ENCODE measurements at regions not wholly inside any gene's neighbourhood (a gene's known extent, or its start where the extent isn't known, plus 50 kb on each side); places are given as distances from the start of the nearest gene placed in this dataset.

DNA sequence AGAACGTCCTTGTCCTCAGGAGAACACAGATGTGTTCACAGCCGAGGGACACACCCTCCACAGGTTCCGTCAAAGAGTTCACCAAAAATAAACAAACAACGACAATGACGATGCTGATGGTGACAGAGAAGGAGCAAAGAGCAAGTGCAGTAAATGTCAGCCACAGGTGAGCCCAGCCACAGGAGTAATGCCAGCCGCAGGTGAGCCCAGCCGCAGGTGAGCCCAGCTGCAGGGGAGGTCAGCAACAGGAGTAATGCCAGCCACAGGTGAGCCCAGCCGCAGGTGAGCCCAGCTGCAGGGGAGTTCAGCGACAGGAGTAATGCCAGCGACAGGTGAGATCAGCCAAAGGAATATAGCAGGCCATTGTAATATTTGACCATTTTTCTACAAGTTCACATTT, 315.2 kb downstream of the FOXL1 start:
- DNase-seq = no peak

DNA sequence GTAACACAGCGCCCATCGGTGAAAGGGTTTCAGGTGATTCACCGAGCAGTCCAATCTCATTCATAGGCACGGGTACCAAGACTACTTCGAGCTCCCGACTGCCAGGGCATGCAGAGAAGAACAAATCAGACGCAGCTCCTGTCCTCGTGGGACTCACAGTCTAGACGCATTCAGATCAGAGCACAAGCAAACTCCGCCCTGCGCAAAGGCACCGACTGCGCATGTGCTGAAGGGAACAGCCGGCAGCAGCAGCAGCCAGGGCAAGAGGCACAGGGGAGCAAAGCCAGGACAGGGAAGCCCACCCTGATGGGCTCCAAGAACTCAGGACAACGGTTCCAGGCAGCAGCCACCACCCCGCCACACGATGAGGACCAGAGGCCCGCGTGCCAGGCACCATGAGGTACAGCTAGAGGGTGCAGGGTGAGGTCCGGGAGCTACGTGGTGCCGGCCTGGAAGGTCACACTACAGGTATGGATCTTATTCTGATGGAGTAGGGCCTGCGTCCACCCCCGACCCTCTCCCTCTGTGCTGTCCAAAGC, 315.7 kb downstream of the FOXL1 start:
- DNase-seq = no peak

DNA sequence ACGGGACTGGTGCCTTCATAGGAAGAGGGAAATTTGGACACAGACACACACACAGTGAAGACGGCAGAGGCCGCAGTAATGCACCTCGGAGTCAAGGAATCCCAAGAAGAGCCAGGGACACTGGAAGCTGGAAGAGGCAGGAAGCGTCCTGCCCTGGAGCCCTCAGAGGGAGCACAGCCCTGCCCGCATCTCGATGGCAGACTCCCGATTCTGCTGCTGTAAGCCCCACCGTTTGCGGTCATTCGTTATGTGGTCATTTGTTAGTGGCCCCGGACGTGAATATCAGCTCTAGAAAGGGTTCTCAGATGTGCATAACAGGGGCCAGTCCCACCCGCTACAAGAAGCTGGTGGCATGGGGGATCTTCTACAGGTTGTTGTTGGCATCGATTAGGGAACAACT, 316.6 kb downstream of the FOXL1 start:
- DNase-seq = no peak

DNA sequence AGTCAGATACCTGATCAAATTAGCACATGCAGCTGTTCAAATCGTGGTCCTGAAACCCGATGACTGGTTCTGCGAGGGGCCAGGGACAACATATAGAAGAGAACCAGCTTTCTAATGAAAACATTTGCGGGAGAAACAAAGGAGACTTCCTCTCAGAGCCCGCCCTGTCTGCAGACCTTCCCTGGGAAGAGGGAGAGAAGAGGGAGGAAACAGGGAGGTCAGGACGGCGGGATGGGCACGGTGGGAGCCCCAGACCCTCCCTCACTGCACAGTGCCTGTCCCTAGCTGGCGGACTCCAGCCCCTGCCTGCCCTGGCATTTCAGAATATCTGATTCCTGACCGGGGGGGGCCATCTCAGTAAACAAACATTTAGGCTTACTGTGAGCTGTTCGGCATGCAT, 317.3 kb downstream of the FOXL1 start:
- DNase-seq = no peak

DNA sequence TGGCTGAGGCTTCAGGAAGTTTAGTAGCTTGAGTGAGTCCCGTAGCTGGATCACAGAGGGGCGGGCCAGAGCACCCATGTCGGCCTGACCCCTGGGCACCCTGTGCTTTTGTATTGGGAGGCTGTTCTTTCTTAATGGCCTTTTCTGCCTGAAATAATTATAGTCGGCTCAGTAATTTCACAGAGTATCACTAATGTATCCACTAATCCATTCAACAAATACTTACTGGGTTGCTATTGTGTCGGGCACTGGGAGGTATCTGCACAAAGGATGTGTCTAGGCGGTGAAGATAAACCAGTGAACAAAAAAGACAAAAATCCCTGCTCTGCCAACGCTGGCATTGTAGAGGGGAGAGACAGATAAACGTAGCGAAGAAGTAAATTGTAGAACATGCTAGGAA, 318.6 kb downstream of the FOXL1 start:
- DNase-seq = no peak

DNA sequence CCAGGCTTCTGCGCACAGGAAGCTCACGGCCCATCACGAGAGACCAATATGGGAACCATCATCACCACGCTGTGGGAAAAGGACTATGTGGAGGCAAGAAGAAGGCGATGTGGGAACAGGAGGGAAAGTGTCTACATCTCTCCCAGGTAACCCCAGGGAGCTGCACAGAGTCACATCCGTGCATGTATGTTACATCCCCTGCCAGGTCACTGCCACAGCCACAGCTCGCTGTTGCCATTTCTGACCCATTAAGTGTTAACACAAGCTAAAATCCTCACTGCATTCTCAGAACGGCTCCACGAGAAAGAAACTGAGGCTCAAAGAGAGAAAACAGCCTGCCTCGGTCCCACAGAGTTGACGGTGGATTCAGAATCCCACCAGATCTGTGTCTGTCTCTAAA, 319.1 kb downstream of the FOXL1 start:
- no peak for DNase-seq

DNA sequence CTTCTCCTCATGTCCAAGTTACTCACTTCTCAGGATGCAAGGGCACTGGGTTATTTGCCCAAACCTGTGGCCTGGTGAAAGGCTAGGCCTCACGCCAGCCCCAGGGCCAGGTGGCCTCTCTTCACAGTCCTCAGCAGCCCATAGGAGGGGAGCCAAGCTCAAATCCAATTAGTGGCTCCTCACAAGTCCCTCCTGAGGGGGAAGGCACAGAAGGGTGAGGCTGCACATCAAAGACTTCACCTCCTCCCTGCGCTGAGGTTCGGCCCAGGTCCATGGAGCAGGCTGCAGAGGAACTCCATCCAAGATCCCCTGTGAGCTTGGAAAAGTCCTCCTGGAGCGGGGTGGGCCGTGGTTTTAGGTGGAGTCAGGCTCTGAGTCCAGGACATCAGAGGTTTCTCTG, 320.0 kb downstream of the FOXL1 start:
- DNase-seq = no peak

DNA sequence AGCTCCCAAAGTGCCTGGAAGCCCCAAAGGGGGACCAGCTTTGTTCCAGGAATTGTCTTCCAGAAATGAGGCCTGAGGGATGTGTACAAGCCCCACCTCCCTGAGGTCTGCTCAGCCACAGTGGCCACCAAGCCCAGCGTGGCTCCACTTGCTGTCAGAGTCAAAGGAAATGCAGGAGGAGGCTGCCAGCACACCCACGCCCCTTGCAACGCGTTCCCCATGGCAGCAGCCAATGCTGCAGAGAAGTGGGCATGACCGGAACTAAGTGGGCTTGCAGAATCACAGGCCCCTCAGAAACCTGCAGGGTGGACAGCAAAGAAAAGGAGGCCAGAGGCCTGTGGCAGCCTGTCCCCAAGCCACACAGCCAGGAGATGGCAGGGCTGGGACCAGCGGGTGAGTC, 320.8 kb downstream of the FOXL1 start:
- DNase-seq = no peak

DNA sequence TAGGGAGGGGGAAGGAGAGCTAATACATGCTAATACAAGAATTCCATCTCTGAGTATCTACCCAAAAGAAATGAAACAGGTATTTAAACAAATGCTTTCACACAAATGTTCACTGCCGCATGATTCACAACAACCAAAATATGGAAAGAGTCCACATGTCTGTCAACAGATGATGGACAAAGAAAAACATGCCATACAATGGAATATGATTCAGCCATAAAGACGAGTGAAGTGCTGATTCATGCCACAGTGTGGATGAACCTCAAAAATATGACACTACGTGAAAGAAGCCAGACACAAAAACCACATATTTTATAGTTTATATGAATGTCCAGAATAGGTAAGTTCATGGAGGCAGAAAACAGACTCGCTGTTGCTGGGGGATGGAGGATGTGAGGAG, 321.4 kb downstream of the FOXL1 start:
- DNase-seq = no peak

DNA sequence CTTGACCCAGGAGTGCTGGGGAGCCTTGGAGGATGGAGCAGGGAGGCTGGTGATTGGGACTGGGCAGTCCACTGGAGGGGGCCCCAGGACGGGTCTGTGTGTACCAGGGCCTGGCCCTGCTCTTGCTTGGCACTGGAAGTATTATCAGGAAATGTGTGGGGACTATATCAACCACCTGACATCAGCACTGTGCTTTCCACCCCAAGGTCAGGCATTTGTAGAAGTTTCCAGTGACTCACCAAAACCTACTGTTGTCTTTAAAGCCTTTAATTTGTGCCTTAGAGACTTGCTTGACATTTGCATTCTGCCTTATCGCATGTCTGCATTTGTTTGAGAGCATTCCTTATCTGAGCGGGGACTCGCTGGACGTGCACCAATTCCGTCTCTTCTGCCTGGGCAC, 323.1 kb downstream of the FOXL1 start:
- DNase-seq = no peak

DNA sequence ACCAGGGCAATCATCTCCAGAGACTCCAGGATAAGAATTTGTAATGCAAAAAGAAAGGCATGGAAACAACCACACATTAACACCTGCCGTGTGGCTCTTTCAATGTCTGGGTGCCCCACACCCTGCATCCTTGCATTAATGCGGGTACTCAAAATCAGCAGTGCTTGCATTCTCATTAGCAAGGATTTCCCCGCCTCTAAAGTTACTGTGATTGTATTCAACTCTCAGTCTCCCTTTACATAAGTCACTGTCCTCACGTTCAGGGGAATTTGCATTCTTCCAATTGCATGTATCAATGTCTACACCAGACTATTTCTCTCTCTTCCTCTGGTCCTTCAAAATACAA, 324.3 kb downstream of the FOXL1 start:
- DNase-seq = no peak

DNA sequence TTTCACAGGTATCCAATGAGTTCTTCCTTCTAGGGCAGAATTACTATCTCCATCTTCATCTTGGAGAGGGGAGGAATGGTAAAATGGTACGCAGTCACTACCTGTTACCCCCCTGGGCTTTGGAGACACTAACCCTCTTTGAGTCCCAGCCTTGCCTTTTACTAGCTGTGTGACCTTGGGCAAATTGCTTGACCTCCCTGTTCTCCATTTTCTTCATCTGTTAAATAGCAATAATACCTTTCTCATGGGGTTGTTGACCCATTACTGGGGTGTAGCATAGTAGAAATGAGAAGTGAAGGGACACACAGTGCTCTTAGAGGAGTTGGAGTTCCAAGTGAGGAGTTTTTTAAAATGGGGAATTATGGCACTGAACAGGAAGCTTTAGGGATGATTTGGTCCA, 324.7 kb downstream of the FOXL1 start:
- DNase-seq = no peak

DNA sequence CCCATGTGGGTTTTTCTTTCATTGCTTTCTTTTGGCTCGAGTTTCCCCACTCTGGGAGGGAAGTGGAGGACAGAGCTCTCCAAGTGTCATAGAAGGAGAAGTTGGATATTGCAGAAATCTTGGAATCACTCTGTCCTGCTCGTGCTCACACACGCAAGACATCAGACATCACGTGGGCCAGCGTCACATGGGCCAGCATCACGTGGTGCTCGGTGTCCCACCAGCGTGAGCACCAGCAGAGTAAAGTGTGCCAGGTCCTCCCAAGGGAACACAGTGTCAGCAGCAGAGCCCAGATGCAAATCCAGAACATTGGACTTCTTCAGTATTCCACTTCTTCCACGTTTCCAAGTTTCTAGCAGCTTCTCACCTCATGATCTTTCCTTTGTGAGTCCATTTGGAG, 327.0 kb downstream of the FOXL1 start:
- no peak for DNase-seq

DNA sequence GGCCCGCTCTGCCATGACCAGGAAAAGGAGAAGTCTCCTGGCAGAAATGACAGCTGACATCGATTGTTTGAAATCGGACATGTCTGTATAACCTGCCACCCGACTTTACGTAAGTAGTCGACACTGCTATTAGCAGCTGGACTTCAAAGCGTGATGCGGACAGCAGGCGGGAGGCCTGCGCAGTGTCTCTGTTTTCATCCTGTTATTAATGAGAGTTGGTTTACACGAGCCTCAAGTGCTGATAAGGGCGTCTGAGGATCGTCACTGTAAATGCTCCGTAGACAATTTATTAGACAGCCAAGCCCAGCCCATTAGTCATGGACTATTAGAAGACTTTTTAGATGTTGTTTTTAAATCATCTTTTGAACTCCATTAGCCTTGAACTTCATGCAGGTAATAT, 328.3 kb downstream of the FOXL1 start:
- no peak for DNase-seq

DNA sequence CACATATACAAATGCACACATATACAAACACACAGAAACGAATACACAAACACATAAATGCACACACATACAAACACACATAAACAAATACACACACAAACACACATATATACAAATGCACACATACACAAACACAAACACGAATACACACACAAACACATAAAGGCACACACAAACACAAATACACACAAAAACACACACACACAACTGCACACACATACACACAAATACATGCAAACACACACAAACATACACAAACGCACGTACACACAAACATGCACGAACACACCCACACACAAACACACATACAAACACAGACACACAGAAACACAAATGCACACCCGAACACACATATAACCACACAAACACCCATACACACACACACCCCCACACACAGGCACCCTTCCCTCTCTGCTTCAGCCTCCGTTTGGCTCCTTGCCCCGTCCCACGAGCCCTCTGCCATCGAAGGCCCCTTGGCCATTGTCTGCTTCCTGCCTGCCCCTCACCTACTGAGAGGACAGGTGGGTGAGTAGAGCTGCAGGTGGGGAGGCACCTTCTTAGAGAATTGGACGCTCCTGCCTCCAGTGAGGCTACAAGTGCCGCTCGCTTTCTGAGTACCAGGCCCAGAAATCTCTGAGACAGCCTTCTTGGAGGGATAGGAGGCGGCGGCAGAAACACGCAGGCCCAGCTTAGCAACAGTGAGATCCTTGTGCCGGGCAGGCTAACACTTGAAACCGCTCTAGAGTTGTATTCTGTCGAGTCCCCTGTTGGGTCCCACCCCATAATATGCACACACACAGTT, 331.2 kb downstream of the FOXL1 start:
- DNase-seq = no peak

DNA sequence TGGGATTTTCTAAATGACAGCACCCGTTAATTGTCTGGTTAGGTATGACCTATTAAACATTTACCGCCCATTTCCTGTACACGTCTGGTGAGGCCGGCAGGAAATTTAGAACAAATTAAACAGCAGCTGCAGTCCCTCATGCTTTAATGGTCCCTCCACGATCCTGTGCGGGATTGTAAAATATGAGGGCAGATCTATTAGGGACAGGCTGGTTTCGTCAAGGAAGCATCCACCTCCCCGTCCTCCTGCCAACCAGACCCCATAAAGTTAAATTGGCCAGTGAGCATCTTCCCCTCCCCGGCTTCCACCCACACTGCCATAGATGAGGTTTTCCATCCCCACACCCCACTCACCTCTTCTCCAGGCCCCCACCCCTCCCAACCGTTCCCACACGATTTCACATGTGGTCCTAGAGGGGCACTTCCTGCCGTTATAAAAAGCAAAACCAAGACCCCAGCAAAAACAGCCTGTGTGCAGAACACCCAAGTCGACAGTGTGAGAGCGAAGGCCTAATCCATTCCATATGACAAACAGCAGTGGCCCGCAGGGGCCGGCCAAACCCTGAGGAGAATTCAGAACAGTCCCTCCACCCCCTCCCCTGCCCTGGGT, 331.9 kb downstream of the FOXL1 start:
- DNase-seq = no peak

DNA sequence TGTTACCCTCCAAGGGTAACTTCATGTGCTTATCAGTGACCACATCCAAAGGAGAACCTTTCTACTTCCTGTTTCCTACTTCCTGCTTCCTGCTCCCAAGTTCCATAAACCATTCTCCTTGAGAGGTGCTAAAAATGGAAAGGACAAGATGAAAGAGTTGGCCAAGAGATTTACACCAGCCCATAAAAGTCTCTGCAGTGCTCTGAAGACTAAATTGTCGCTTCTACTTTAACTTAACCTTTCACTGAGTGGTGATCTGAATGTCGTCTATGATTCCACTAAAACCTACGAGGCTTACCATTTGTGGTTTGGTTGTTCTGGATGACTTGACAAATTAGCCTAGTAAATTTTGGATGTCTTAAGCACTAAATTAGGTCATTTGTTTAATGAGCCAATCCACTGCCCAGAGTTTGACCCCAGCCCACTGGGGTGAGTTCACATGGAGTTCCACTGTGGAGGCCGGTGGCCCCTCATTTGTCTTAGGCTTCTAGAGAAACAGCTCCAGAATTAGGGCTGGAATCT, 333.1 kb downstream of the FOXL1 start:
- no peak for DNase-seq

DNA sequence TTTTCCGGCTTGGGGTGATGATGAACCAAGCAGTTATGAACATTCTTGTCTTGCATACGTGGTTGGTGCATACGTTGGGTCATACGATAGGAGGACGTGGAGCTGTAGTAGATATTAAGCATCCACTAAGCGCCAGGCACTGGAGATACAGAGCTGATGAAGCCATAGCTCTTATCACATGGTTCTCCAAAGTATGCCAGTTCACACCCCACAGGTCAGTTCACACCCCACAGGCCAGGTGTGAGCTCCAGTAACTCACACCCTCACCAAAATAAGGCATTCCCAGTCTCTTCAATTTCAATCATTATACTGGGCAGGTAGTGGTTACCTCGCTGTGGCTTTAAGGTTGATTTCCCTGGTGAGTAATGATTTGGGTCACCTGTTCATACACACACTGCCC, 335.5 kb downstream of the FOXL1 start:
- DNase-seq = no peak

DNA sequence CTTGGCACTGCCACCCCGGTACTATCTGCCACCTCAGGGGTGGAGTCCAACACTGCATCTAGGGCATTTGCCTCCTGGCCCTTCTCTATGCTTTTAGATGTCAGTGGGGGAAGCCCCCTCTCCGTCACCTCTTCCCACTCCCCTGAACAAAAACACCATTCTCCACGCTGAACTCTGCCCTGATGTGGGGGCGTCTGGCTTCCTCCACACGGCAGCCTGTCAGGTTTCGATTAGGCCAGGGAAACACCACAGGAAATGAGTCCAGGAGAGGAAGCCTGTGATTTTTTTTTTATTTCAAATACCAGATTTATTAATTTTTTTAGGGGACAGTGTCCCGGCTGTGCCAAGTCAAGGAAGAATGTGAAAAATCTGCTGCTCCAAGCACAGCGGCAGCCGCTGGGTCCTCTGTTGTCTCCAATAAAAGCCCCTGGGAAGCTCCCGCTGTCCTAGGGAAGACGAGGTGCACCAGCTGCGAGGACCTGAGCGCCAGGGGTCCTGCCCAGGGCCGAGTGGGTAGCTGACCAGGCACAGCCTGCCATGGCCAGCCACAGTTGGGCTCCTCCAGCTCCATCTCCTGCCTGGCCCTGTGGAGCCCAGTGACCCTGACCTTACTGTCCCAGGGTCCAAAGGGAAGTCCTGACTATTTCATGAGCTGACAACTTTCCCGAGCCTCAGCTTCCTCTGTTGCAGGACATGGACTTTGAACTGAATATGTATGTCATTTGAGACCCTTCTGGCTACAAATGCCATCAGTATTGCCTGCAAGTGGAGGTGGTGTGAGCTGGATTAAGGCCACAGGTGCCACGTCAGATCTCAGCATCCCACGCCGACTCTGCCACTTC, 336.7 kb downstream of the FOXL1 start:
- DNase-seq = no peak

DNA sequence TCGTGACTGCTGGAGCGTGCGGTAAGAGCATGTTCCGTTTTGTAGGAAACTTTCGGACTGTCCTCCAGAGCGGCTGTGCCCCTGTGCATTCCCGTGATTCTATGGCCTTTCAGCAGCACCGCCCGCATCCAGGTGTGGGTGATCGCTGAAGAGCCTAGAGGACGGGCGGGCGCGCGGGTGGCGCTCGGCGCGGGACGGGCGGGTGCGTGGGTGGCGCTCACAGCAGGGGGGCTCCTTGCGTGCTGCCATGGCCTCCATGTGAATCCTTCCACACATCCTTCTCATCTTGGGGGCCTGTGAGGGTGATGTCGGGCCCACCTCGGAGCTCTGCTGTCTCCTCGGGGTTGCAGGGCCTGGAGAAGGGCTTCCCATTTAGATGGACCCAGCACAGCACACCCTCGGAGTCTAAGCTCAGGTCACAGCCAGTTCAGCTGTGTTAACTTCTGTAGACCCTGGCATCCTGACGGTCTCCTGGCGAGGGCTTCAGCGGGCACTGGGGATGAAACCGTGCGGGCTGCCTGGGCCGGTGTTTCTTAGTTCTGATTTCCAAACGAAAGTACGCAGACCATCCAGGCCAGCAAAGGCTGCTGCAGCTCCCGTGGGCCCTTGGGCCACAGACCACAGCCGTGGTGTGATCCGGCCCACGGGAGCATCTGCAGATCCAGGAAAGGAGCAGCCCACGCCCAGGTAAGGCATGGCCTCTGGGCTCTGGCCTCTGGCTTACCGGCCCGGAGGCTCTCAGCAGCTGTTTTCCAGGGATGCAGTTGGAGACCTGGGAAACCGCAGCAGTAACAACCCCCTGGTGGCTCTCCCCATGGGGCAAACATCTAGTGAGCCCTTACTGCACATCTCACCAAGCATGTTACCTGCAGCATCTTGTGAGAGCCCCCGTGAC, 339.4 kb downstream of the FOXL1 start:
- DNase-seq = no peak

DNA sequence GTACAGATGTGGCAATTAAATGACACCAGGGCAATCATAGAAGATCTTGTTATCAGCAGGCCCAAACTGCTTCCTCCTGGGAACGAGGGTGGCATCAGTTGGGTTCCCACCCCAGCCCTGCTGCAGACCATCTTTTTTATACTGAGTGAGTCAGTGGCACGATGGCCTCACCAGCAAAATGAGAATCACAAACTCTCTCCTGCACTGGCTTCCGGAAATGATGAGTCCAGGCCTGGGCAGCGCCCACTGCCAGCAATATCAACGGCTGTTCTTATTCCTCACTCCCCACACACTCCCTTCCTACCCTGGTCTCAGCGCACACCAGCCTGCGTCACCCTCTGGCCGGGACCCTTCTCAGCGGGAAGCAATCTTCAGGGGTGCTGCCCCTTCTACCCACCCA, 340.3 kb downstream of the FOXL1 start:
- DNase-seq = no peak

DNA sequence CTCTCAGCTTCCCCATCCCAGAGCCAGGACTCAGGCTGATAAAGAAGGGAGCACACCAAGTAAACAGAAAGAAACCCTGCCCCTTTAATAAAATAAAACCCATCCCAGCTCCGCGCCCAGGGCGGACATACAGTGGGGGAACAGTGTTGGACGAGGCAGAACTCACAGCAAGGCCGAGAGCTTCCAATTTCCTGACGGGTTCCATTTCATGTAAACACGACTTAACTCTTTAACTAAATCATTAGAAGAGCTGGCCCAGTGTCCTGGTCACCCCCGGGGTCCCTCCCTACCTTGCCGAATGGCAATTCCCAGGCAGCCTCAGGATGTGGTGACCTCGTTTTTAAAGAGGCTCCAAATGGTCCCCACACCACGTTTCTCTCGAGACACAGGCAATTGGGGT, 340.7 kb downstream of the FOXL1 start:
- DNase-seq = no peak

Measured in COR-L47 (cell line).